A549 (cell line): ENCODE measurements at regions not wholly inside any gene's neighbourhood (a gene's known extent, or its start where the extent isn't known, plus 50 kb on each side); places are given as distances from the start of the nearest gene placed in this dataset.

Experiments
- ATAC-seq, 2 experiments: fragments of 200-7000 bp in 1 of 2; fragments of >200 bp in 1 of 2; cut with Nextera tagmentation in 1 of 2; cut with Tn5 transposase in 1 of 2; 3 replicates each; pipeline versions ENCODE4 v1.8.0 to v1.9.1; 2018 to 2020; ENCODE audit warnings: mild to moderate bottlenecking in 1 of 2, moderate library complexity in 1 of 2
- CTCF ChIA-PET: fragments of 300-600 bp; sonication (Branson Sonifier 250); formaldehyde crosslinking; extraction: SDS; loops from one replicate; lab custom pipeline; 2021; ENCODE audit warnings: antibody characterized with exemption, inconsistent platforms; lab: Yijun Ruan, JAX
- POLR2A ChIA-PET: fragments of 350-600 bp; formaldehyde crosslinking; extraction: SDS; loops from one replicate; lab custom pipeline; 2021; ENCODE audit warnings: antibody characterized with exemption, inconsistent platforms; lab: Yijun Ruan, JAX
- DNase-seq, 2 experiments: peaks; one replicate each; pipeline versions ENCODE4 v3.0.0 to v3.0.0-alpha.2; 2011 to 2016; ENCODE audit warnings: low read depth in 1 of 2, low spot score in 1 of 2
- FAIRE-seq: peaks from 2 replicates; lab custom pipeline; 2011; peaks lifted over from hg19 to GRCh38; lab: Jason Lieb, UNC
- H3K27ac ChIP-seq, 2 experiments: fragments of >200 bp; sonication (Bioruptor Twin); formaldehyde crosslinking; 3 replicates each; pipeline ENCODE4 v1.5.1; 2016 to 2017
- H3K4me1 ChIP-seq: fragments of >200 bp; sonication (Bioruptor Twin); formaldehyde crosslinking; 3 replicates; pipeline ENCODE4 v1.6.1; 2016
- H3K4me2 ChIP-seq: fragments of >200 bp; sonication (Bioruptor Twin); formaldehyde crosslinking; 3 replicates; pipeline ENCODE4 v1.6.1; 2016
- H3K4me3 ChIP-seq: fragments of >200 bp; sonication (Bioruptor Twin); formaldehyde crosslinking; 3 replicates; pipeline ENCODE4 v1.5.1; 2016
- H3K9me3 ChIP-seq: fragments of >200 bp; sonication (Bioruptor Twin); formaldehyde crosslinking; 3 replicates; pipeline ENCODE4 v1.6.1; 2016
- CHD4 ChIP-seq: fragments of 200-600 bp; sonication (generic); IDR thresholded peaks from 2 replicates; pipeline ENCODE4 v1.6.1; 2016; ENCODE audit warnings: antibody characterized with exemption, mild to moderate bottlenecking, borderline replicate concordance
- EHF ChIP-seq: fragments of 250-450 bp; sonication (Bioruptor Pico); IDR thresholded peaks from 2 replicates; pipeline ENCODE4 v1.5.0; 2020; ENCODE audit warnings: mild to moderate bottlenecking
- EHMT2 ChIP-seq: fragments of 200-600 bp; sonication (generic); IDR thresholded peaks from 2 replicates; pipeline ENCODE4 v1.6.1; 2016; ENCODE audit warnings: antibody characterized with exemption, low read depth, mild to moderate bottlenecking, moderate library complexity
- FOSB ChIP-seq: fragments of 250-450 bp; sonication (Bioruptor Pico); IDR thresholded peaks from 2 replicates; pipeline ENCODE4 v1.5.0; 2020; ENCODE audit warnings: mild to moderate bottlenecking, moderate library complexity
- FOSL2 ChIP-seq, 2 experiments: fragments of 450-650 bp in 1 of 2; fragments of >200 bp in 1 of 2; sonication (Bioruptor Twin) in 1 of 2; formaldehyde crosslinking; IDR thresholded peaks; 2 replicates each; pipeline versions ENCODE4 v1.5.0 to v1.6.1; 2016 to 2020; ENCODE audit warnings: mild to moderate bottlenecking in 1 of 2, moderate library complexity in 1 of 2
- HDAC2 ChIP-seq: fragments of 200-600 bp; sonication (generic); IDR thresholded peaks from 2 replicates; pipeline ENCODE4 v1.6.1; 2016
- HEYL ChIP-seq: fragments of 250-450 bp; sonication (Bioruptor Pico); IDR thresholded peaks from 2 replicates; pipeline ENCODE4 v1.8.0; 2021; ENCODE audit warnings: mild to moderate bottlenecking, moderate library complexity
- HMGXB4 ChIP-seq: fragments of 250-450 bp; sonication (Bioruptor Pico); IDR thresholded peaks from 2 replicates; pipeline ENCODE4 v1.5.0; 2021; ENCODE audit warnings: mild to moderate bottlenecking, moderate library complexity, borderline replicate concordance
- JUNB ChIP-seq: fragments of >200 bp; sonication (Bioruptor Twin); formaldehyde crosslinking; IDR thresholded peaks from 2 replicates; pipeline ENCODE4 v1.6.1; 2016
- KDM5A ChIP-seq: fragments of 200-600 bp; sonication (generic); IDR thresholded peaks from 2 replicates; pipeline ENCODE4 v1.6.1; 2016; ENCODE audit warnings: antibody characterized with exemption, mild to moderate bottlenecking
- MAX ChIP-seq: IDR thresholded peaks from 2 replicates; pipeline ENCODE4 v1.6.1; 2012
- MAZ ChIP-seq: fragments of 150-350 bp; IDR thresholded peaks from 2 replicates; pipeline ENCODE4 v1.6.1; 2014; ENCODE audit warnings: antibody characterized with exemption, low read depth, low read length, borderline replicate concordance
- MYC ChIP-seq: IDR thresholded peaks from 2 replicates; pipeline ENCODE4 v1.6.1; 2012; ENCODE audit warnings: mild to moderate bottlenecking, inconsistent platforms, low read length, improper control_type of control experiment, borderline replicate concordance
- NFE2L2 ChIP-seq: fragments of 150-350 bp; conservative IDR thresholded peaks from 2 replicates; pipeline ENCODE4 v1.6.1; 2014; ENCODE audit warnings: low read length
- PBX3 ChIP-seq: IDR thresholded peaks from 2 replicates; pipeline ENCODE4 v1.6.1; 2012
- RAD21 ChIP-seq, 2 experiments: fragments of >200 bp in 1 of 2; sonication (Bioruptor Twin) in 1 of 2; formaldehyde crosslinking in 1 of 2; IDR thresholded peaks in 1 of 2; conservative IDR thresholded peaks in 1 of 2; 2 replicates in 1 of 2; 3 replicates in 1 of 2; pipeline ENCODE4 v1.6.1; 2012 to 2018; ENCODE audit warnings: inconsistent platforms in 1 of 2
- RARB ChIP-seq: fragments of 250-450 bp; sonication (Bioruptor Pico); IDR thresholded peaks from 2 replicates; pipeline ENCODE4 v1.8.0; 2021; ENCODE audit warnings: mild to moderate bottlenecking, moderate library complexity
- RNF2 ChIP-seq: fragments of 200-600 bp; sonication (generic); IDR thresholded peaks from 2 replicates; pipeline ENCODE4 v1.6.1; 2016; ENCODE audit warnings: low read depth, mild to moderate bottlenecking, antibody characterized with exemption, moderate library complexity, borderline replicate concordance
- SREBF2 ChIP-seq: fragments of 450-650 bp; IDR thresholded peaks from 2 replicates; pipeline ENCODE4 v1.6.1; 2014; ENCODE audit warnings: mild to moderate bottlenecking, moderate library complexity
- TP53 ChIP-seq: fragments of 250-450 bp; sonication (Bioruptor Pico); IDR thresholded peaks from 2 replicates; pipeline ENCODE4 v1.5.0; 2021; ENCODE audit warnings: mild to moderate bottlenecking, moderate library complexity
- ZSCAN20 ChIP-seq: fragments of 250-450 bp; sonication (Bioruptor Pico); IDR thresholded peaks from 2 replicates; pipeline ENCODE4 v1.8.0; 2022; ENCODE audit warnings: mild to moderate bottlenecking, moderate library complexity
- WGBS: methylation state at CpG from one replicate; pipeline ENCODE4 v1.1.6; 2017; ENCODE audit errors: missing lambda C conversion rate; 5-methylcytosine and 5-hydroxymethylcytosine counted together

- TF ChIP-seq TP53 (no peak), PBX3 (no peak)
Measured at GRCh38 chr21:28423521-28424190, 569.0 kb downstream of the LTN1 start (continued).

- DNase-seq, result no peak
- no peak for FAIRE-seq
- TF ChIP-seq FOSB (CRISPR knock-in tag) (no peak), HDAC2 (no peak), NFE2L2 (no peak), HEYL (CRISPR knock-in tag) (no peak), HMGXB4 (CRISPR knock-in tag) (no peak), MAZ (no peak), CHD4 (no peak), RNF2 (no peak), EHMT2 (no peak), ZSCAN20 (CRISPR knock-in tag) (no peak), FOSL2 (IDR thresholded peaks at IDR 0.05) (no peak), FOSL2 (CRISPR knock-in tag; IDR thresholded peaks at IDR 0.05) (no peak), MAX (no peak)
- WGBS, result 5% methylated on average over 3 of the region's 3 CpGs
- Histone ChIP-seq H3K4me3 (no peak overlapping the region), H3K4me1 (no peaks in the 10 kb centered on the region), H3K9me3 (no peaks in the 10 kb centered on the region), H3K27ac (no peak overlapping the region), H3K4me2 (no peak overlapping the region)
- POLR2A ChIA-PET, result no interaction called here
- CTCF ChIA-PET, result no interaction called here
- ATAC-seq, result no peak
Measured at GRCh38 chr21:28421716-28422524, 570.8 kb downstream of the LTN1 start.

GRCh38 chr21:28419811-28420210 lies 572.9 kb downstream of the LTN1 start:
- Histone ChIP-seq H3K4me3 (no peak overlapping the region), H3K4me2 (no peak overlapping the region), H3K27ac (no peak overlapping the region), H3K4me1 (no peaks in the 10 kb centered on the region), H3K9me3 (no peaks in the 10 kb centered on the region)
- ATAC-seq (no peak), FAIRE-seq (no peak), DNase-seq (no peak)
- CTCF ChIA-PET, result no interaction called here
- POLR2A ChIA-PET, result no interaction called here
- TF ChIP-seq MYC (no peak), JUNB (no peak), RAD21 (conservative IDR thresholded peaks at IDR 0.05 in 1 of 2, IDR thresholded peaks at IDR 0.05 in 1 of 2) (no peak), ZSCAN20 (CRISPR knock-in tag) (no peak), FOSB (CRISPR knock-in tag) (no peak), KDM5A (no peak), RARB (CRISPR knock-in tag) (no peak), SREBF2 (no peak), TP53 (no peak), EHF (CRISPR knock-in tag) (no peak), MAX (no peak)
- WGBS, result 16% methylated on average over 2 of the region's 2 CpGs
